ENCODE measurements at regions not wholly inside any gene's neighbourhood (a gene's known extent, or its start where the extent isn't known, plus 50 kb on each side); places are given as distances from the start of the nearest gene placed in this dataset.

DNA sequence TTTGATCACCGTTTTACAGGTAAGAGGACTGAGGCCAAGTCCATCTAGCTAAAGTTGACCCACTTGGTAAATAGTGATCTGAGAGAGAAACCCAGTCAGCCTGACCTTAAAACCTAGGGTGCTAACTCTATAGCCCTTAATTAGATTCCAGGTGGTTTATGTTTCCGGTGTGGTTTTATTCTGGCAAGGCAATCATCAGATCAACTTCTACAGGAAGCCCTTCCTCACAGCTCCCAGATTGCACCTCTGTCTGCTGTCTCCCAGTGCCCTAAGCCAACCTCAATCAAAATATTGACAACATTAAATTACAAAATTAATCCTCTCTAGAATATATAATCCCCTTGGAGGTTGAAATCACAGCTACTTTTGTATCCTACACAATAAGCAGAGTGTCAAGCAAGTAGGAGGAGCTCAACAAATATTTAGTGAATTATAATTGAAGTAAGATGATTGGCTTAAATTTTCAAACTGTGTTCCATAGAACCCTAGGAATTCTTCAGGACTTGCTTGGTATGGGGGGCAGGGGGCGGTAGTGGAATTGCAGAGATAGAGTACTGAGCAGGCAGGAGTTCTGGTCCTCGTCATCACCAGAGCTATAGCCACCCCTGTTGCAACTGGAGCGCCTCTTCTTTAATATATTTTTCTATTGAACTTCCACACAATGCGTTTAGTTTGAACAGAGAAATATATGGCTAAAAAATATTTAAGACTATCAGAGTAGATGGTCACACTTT is 692.8 kb upstream of the LRRN3 start:
- TF ChIP-seq, protein P1, sequence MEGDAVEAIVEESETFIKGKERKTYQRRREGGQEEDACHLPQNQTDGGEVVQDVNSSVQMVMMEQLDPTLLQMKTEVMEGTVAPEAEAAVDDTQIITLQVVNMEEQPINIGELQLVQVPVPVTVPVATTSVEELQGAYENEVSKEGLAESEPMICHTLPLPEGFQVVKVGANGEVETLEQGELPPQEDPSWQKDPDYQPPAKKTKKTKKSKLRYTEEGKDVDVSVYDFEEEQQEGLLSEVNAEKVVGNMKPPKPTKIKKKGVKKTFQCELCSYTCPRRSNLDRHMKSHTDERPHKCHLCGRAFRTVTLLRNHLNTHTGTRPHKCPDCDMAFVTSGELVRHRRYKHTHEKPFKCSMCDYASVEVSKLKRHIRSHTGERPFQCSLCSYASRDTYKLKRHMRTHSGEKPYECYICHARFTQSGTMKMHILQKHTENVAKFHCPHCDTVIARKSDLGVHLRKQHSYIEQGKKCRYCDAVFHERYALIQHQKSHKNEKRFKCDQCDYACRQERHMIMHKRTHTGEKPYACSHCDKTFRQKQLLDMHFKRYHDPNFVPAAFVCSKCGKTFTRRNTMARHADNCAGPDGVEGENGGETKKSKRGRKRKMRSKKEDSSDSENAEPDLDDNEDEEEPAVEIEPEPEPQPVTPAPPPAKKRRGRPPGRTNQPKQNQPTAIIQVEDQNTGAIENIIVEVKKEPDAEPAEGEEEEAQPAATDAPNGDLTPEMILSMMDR (IDR thresholded peaks at IDR 0.05; ENCODE audit: insufficient read depth, low read length, poor library complexity, severe bottlenecking): no peak
- Histone ChIP-seq H3K4me3 (replicated peaks; ENCODE audit: low read depth, low read length) (no peak overlapping the region), H3K27me3 (replicated peaks; ENCODE audit: control insufficient read depth, insufficient read depth, low read length) (no peaks in the 10 kb centered on the region), H3K36me3 (ENCODE audit: control insufficient read depth, insufficient read depth, low read length) (no peaks in the 10 kb centered on the region)
- no peak for DNase-seq (ENCODE audit: extremely low read depth, insufficient read length)

DNA sequence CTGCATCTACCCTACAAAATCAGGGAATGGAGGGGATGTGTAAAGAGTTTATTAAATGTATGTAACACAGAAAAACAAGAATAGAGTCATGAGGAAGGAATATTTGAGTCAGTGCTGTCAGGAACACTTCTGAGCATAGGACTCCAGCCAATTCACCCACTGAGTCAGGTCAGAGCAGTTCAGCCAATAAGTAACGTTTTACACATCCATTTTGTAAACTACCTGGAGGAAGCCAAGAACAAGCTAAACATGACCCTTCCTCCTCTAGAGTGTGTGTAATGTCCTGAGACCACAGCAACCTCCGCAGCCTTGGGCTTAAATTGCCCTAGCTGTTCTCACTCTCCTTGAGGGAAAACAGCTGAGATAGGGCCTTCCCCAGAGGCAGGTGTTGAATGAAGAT is 691.5 kb upstream of the LRRN3 start:
- no peak for DNase-seq (ENCODE audit: extremely low read depth, insufficient read length)
- Histone ChIP-seq H3K27me3 (replicated peaks; ENCODE audit: control insufficient read depth, insufficient read depth, low read length) (no peaks in the 10 kb centered on the region), H3K4me3 (replicated peaks; ENCODE audit: low read depth, low read length) (no peak overlapping the region), H3K36me3 (ENCODE audit: control insufficient read depth, insufficient read depth, low read length) (no peaks in the 10 kb centered on the region)
- TF ChIP-seq, protein P1 (IDR thresholded peaks at IDR 0.05; ENCODE audit: insufficient read depth, low read length, poor library complexity, severe bottlenecking): no peak

DNA sequence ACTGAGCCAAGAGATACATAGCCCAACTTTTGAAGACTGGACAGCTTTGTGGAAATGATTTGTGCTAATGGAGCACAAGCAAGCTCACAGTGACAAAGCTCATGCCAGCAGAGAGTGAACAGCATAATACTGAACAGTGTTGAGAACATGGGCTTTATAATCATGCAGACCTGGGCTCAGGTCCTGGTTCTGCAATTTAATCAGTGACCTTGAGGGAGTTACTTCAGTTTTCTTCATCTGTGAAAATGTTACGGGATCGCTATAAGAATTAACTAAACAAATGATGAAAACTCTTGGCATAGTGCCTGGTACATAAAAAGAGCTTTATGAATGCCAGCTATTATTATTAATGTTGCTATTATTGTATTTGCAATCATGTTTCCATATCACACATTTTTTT is 690.5 kb upstream of the LRRN3 start:
- Histone ChIP-seq H3K4me3 (replicated peaks; ENCODE audit: low read depth, low read length) (no peak overlapping the region), H3K36me3 (ENCODE audit: control insufficient read depth, insufficient read depth, low read length) (no peaks in the 10 kb centered on the region), H3K27me3 (replicated peaks; ENCODE audit: control insufficient read depth, insufficient read depth, low read length) (no peaks in the 10 kb centered on the region)
- no peak for DNase-seq (ENCODE audit: extremely low read depth, insufficient read length)
- TF ChIP-seq, protein P1 (IDR thresholded peaks at IDR 0.05; ENCODE audit: insufficient read depth, low read length, poor library complexity, severe bottlenecking): no peak

DNA sequence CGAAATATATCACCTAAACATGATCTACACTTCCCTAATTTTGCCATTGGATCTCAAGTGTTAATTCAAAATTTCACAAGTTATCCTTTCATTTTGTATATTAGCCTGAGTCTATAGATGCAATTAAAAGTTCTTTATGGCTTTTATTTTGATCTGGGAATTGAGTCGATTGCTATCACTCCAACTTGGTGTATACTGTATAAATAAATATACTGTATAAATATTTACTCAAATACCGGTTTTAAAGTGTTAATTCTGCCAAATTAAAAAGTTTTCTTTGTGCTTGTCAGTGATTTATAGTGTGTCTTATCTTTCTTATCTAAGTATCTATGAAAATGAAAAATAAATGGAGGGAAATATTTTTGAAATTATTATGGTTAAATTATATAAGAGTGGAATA is 683.7 kb upstream of the LRRN3 start:
- no peak for DNase-seq (ENCODE audit: extremely low read depth, insufficient read length)
- no peak overlapping the region for H3K4me3 ChIP-seq (replicated peaks; ENCODE audit: low read depth, low read length)
- no peaks in the 10 kb centered on the region for H3K36me3 ChIP-seq (ENCODE audit: control insufficient read depth, insufficient read depth, low read length)
- TF ChIP-seq, protein P1 (IDR thresholded peaks at IDR 0.05; ENCODE audit: insufficient read depth, low read length, poor library complexity, severe bottlenecking): no peak
- H3K27me3 ChIP-seq (replicated peaks; ENCODE audit: control insufficient read depth, insufficient read depth, low read length): no peaks in the 10 kb centered on the region

DNA sequence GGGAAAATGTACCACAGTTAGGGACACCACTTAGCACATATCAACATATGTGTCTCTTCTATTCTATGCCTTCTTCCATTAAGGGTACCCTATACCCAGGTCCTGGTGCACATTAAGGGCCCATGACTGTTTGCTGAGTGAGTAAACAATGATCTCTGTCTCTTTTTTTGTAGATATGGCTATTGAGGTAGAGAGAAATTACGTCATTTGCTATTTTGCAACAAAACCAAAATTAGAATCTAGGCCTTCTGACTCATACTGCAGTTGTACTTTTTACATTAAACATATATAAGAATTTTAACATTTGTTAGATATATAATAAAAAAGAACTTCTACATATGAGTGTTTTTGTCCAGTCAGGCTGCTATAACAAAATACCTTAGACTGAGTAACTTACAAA is 683.2 kb upstream of the LRRN3 start:
- DNase-seq (ENCODE audit: extremely low read depth, insufficient read length): no peak
- H3K36me3 ChIP-seq (ENCODE audit: control insufficient read depth, insufficient read depth, low read length): no peaks in the 10 kb centered on the region
- H3K4me3 ChIP-seq (replicated peaks; ENCODE audit: low read depth, low read length): no peak overlapping the region
- TF ChIP-seq, protein P1 (IDR thresholded peaks at IDR 0.05; ENCODE audit: insufficient read depth, low read length, poor library complexity, severe bottlenecking): no peak
- H3K27me3 ChIP-seq (replicated peaks; ENCODE audit: control insufficient read depth, insufficient read depth, low read length): no peaks in the 10 kb centered on the region

DNA sequence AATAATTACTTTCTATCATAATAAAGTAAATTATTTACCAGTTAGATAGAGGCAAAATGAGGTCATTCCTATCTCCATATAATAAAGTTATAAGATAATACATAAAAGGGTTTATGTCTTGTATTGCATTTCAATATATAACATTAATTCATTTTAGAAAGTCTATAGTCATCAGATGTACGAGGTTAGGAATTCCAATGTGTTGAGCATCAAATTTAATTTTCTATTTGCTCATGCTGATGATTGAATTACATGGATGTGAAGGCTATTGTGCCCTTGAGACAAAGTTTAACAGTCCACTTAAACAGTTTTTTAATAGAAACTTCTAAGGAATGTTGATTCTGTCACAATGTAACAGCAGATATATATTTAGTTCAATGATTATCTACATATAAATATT is 678.3 kb upstream of the LRRN3 start:
- Histone ChIP-seq H3K4me3 (replicated peaks; ENCODE audit: low read depth, low read length) (no peak overlapping the region), H3K27me3 (replicated peaks; ENCODE audit: control insufficient read depth, insufficient read depth, low read length) (no peaks in the 10 kb centered on the region), H3K36me3 (ENCODE audit: control insufficient read depth, insufficient read depth, low read length) (no peaks in the 10 kb centered on the region)
- DNase-seq (ENCODE audit: extremely low read depth, insufficient read length): no peak
- TF ChIP-seq, protein P1 (IDR thresholded peaks at IDR 0.05; ENCODE audit: insufficient read depth, low read length, poor library complexity, severe bottlenecking): no peak
